D341Med (cell line): ENCODE measurements at regions not wholly inside any gene's neighbourhood (a gene's known extent, or its start where the extent isn't known, plus 50 kb on each side); places are given as distances from the start of the nearest gene placed in this dataset.

Experiments
- DNase-seq: peaks from one replicate; pipeline ENCODE4 v3.0.0; 2012; ENCODE audit warnings: low spot score

DNA sequence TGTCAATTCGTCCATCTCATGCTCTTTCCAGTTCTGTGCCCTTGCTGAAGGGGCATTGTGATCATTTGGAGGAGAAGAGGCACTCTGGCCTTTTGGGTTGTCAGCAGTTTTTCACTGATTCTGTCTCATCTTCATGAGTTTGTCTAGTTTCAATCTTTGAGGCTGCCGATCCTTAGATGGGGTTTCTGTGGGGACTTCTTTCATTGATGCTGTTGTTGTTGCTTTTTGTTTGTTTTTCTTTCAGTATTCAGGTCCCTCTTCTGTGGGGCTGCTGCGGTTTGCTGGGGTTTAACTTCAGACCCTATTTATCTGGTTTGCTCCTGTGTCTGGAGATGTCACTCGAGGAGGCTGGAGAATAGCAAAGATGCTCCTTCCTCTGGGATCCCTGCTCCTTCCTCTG lies 224.3 kb downstream of the JRKL start:
- no peak for DNase-seq

DNA sequence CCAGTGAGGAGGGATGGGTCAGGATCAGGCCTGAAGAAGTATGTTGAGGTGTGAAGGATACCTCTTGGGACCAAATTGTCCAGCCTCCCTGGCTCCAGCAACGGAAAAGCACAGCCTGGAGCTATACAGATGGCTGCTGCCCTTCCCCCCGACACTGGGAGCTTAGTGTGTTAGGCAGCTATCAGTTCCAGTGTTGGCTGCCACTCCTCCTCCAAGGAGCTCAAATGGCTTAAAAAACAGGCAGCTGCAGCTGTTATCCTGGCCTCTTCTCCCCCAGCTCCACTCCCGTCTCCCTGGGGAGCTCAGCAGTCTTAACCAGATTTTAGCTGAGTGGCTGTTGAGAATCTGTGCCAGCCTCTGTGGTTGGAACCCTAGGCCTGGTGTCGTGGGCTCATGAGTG lies 225.0 kb downstream of the JRKL start:
- DNase-seq = peak; percentile 89

- no peak for DNase-seq
Measured at GRCh38 chr11:96620464-96621044, 230.7 kb downstream of the JRKL start.

DNA sequence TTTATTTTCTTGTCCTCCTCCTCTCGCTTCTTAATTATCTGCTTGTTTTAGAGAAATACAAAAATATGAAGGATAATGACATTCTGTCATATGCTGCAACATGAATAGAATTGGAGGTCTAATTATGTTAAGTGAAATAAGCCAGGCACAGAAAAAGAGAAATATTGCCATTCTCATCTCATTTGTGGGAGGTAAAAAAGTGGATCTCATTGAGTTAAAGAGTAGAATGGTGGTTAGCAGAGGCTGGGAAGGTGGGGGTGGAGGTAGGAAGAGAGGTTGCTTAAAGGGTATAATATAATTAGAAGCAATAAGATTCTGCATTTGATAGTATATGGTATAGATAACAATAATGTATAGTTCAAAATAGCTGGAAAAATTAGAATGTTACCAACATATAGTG lies 231.3 kb downstream of the JRKL start:
- no peak for DNase-seq

DNA sequence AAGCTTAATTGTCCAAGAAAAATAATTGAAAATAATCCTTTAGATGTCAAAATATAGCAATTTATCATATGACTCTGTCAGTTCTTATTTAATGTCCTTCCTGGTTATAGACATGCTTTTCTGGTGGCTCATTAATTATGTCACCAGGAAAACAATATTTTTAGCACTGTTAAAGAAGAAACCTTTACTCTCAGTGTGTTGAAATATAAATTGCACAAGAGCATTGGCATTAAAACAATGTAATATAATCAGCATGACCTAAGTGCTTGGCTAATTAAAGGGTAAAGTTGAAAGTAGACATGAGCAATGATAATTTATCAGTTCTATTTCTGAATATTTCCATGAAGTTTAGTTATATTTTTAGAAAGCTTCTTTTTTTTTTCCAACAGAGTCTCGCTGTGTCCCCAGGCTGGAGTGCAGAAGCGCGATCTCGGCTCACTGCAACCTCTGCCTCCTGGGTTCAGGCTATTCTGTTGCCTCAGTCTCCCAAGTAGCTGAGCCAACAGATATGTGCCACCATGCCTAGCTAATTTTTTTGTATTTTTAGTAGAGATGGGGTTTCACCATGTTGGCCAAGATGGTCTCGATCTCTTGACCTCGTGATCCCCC lies 232.3 kb downstream of the JRKL start:
- DNase-seq = no peak

DNA sequence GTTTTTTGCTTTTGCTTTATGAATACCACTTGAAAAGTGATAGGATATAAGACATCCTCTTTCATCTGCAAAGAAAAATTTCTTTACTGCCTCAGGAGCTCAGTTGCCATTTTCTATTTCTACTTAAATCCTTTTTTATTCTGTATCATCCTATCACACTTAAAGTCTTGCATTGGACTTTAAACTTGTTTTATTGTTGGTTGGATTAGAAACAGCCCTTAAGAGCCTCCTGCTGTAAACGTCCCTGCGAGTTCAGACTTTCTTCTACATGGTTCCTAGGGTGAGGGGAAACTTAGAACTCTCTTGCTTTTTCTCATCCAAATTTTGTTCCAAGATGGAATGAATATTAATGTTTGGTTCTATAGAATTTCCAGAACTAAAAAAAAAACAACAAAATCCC lies 234.3 kb downstream of the JRKL start:
- no peak for DNase-seq

GRCh38 chr11:96627376-96627775 lies 237.6 kb downstream of the JRKL start:
- DNase-seq = no peak

DNA sequence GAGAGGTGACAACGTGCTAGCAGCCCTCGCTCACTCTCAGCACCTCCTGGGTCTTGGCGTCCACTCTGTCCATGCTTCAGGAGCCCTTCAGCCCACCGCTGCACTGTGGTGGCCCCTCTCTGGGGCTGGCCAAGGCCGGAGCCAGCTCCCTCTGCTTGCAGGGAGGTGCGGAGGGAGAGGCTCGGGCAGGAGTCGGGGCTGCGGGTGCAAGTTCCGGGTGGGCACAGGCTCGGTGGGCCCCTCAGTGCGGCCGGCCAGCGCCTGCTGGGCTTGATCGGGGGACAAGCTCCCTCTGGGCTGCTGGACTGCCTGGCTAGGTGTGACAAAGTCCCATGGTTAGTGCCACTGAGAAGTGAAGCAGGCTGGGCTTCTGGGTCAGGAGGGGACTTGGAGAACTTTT lies 245.8 kb downstream of the JRKL start:
- DNase-seq = no peak

GRCh38 chr11:96641261-96641660 lies 251.4 kb downstream of the JRKL start:
- DNase-seq = no peak

GRCh38 chr11:96642583-96642982 lies 252.8 kb downstream of the JRKL start:
- no peak for DNase-seq

DNA sequence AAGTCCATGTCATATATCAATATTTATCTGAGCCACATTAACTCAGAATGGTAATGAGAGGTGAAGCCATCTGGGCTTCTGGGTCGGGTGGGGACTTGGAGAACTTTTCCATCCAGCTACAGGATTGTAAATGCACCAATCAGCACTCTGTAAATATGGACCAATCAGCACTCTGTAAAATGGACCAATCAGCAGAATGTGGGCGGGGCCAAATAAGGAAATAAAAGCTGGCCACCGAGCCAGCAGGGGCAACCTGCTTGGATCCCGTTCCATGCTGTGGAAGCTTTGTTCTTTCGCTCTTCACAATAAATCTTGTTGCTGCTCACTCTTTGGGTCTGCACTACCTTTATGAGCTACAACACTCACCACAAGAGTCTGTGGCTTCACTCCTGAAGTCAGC lies 253.4 kb downstream of the JRKL start:
- DNase-seq = no peak

DNA sequence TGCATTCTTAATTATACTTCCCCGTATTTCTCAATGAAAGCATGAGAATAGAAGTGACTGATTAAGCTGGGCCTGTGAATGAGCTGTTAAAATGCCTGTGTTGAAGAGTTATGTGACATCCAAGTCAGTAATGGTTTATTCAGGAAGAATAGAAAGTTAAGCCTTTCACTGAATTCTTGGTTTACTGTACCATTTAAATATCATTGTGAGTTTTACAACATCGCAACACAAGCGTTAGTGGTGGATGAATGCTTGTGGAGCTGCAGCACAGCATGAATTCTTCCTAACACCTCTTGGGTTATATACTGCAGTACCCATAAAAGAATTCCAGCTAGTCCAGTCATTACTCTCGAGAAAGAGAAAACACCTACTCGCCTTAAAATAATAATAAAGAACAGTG lies 257.8 kb downstream of the JRKL start:
- DNase-seq = no peak

DNA sequence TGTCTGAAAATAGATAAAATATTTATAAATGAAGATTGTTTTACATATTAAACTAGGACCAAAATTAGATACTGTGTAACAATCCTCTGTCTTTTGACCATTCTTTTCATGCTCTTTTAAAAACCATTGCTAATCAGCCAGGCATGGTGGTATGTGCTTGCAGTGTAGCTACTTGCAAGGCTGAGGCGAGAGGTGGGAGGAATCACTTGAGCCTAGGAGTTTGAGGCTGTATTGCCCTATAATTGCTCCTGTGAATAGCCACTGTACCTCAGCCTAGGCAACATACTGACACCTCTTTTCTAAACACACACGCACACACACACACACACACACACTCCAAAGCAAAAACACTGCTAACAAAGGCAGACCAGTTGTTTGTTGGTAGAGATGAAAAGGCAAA lies 259.2 kb downstream of the JRKL start:
- no peak for DNase-seq

DNA sequence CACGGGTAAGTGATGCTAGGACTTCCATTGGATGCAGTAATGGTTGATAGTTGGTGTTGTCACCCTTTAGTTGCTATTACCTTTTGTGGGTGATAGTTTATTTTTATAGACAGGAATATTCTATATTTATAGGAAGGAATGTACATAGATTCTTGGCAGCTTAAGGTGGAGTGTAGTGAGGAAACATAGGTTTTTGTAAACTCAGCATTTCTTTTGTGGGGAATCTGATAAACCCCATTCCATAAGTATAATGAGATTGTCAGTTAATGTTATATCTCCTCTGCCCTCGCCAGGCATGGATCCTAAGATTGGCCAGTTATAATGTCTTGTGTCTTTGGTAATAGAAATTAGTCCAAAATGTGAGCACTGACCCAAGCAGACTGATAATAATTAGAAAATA lies 262.7 kb downstream of the JRKL start:
- no peak for DNase-seq

- DNase-seq = no peak
Measured at GRCh38 chr11:96655474-96655873, 265.7 kb downstream of the JRKL start.

DNA sequence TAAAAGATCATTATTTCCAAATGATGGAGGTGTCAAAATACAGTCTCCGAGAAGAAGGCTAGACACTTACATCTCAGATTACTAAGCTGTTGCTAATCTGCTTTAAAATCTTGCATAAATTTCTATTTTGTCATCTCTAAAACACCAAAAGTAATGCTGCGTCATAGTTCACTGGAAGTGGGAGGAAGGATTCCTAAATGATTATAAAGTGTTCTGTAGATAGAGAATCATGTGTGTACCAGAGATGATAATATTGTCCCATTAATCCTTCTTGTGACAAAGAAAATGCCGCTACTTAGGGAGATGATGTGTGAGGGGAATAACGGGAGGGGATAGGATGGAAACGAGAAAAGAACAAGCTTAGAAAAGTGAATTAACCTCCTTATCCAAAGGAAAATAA lies 268.6 kb downstream of the JRKL start:
- DNase-seq = no peak

DNA sequence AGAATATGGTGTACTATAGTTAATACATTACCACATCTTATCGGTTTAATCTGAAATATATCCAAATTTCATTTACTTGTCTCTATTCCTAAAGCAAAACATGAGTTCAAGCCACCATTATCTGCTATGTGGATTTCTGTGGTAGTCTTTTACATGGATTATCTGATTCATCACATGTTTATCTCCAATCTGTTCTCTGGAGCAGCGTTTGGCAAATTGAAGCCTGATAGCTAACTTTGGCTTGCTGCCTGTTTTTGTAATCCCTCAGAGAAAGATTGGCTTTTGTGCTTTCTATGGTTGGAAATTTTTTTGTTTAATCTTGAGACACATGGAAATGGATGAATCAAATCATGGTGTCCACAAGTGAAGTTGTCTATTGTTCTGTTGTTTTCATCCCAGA lies 274.3 kb downstream of the JRKL start:
- DNase-seq = peak; percentile 41

GRCh38 chr11:96680211-96681018 lies 290.6 kb downstream of the JRKL start:
- no peak for DNase-seq

- DNase-seq = no peak
Measured at GRCh38 chr11:96681019-96681716, 291.4 kb downstream of the JRKL start.

GRCh38 chr11:96694338-96694737 lies 304.5 kb downstream of the JRKL start:
- no peak for DNase-seq

DNA sequence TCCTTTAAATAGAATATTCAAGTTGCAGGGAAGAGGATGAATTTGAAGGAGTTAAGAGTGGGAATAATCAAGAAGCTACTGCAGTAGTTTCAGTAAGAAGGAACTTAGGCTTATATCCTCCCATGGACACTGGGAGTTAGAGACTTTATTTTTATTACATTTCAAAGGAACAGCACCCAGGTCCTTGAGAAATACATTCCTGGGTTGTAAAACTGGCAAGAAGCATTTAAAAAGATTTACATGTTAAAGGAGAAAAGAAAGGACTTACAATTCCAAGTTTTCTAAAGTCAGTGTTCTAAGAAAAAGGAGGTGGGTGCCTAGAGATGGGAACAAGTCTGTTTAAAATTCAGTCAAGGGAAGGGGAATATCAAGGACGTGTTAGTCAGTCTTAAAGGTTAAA lies 306.9 kb downstream of the JRKL start:
- DNase-seq = no peak

DNA sequence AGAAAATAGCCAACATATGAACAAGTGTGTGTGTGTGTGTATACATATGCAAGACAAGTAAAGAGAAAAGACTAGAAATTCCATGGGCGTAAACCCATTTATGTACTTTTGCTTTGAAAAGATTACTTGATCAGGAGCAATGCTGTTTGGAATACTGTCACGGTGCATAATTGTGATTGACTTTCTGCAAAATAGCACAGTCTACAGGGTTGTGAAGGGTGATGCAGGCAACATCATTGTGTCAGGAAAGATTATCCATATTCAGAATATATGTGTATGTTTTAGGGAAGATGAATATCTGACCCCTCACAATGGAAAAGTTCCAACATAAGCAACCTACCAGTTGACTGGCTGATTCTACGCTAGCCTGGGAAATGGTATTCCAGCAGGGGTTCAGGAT lies 307.7 kb downstream of the JRKL start:
- DNase-seq = no peak

- no peak for DNase-seq
Measured at GRCh38 chr11:96704847-96705246, 315.0 kb downstream of the JRKL start.
